ENCODE measurements at regions not wholly inside any gene's neighbourhood (a gene's known extent, or its start where the extent isn't known, plus 50 kb on each side); places are given as distances from the start of the nearest gene placed in this dataset.
"Not testable (repeated sequence)": the region's sequence is repeated elsewhere in the genome, so short reads cannot be mapped to it uniquely, and the experiment has no call there.

DNA sequence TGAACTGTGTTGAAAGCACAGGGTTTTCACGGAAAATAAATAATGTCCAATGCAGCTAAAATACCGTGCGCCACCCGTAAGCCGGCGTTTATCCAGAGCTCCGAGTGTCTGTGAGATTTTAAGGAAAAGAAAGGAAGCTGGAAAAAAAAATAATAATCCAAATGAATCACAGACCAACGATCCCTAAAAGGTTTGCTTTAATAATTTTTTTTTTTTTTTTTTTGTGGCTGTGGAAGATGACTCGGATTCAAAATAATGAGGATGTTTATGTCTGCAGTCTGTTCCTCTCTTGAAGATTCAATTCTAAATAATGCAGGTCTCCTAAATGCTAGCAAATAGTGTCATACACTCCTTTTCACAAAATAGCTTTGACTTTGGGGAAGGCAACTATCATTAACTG is 84.6 kb upstream of the PPP2R3B start:
- no peak for DNase-seq (ENCODE audit: low read depth)
- no peak overlapping the region for H3K4me3 ChIP-seq (ENCODE audit: low read depth, low read length)
- TF ChIP-seq, protein P1, sequence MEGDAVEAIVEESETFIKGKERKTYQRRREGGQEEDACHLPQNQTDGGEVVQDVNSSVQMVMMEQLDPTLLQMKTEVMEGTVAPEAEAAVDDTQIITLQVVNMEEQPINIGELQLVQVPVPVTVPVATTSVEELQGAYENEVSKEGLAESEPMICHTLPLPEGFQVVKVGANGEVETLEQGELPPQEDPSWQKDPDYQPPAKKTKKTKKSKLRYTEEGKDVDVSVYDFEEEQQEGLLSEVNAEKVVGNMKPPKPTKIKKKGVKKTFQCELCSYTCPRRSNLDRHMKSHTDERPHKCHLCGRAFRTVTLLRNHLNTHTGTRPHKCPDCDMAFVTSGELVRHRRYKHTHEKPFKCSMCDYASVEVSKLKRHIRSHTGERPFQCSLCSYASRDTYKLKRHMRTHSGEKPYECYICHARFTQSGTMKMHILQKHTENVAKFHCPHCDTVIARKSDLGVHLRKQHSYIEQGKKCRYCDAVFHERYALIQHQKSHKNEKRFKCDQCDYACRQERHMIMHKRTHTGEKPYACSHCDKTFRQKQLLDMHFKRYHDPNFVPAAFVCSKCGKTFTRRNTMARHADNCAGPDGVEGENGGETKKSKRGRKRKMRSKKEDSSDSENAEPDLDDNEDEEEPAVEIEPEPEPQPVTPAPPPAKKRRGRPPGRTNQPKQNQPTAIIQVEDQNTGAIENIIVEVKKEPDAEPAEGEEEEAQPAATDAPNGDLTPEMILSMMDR (IDR thresholded peaks at IDR 0.05; ENCODE audit: insufficient read depth, low read depth, low read length) = no peak

DNA sequence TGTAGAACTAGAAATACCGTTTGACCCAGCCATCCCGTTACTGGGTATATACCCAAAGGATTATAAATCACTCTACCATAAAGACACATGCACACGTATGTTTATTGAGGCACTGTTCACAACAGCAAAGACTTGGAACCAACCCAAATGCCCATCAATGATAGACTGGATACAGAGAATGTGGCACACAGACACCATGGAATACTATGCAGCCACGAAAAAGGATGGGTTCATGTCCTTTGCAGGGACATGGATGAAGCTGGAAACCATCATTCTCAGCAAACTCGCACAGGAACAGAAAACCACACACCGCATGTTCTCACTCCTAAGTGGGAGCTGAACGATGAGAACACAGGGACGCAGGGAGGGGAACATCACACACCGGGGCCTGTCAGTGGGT is 85.6 kb upstream of the PPP2R3B start:
- not testable (repeated sequence) for DNase-seq (ENCODE audit: low read depth); H3K4me3 ChIP-seq (ENCODE audit: low read depth, low read length)

DNA sequence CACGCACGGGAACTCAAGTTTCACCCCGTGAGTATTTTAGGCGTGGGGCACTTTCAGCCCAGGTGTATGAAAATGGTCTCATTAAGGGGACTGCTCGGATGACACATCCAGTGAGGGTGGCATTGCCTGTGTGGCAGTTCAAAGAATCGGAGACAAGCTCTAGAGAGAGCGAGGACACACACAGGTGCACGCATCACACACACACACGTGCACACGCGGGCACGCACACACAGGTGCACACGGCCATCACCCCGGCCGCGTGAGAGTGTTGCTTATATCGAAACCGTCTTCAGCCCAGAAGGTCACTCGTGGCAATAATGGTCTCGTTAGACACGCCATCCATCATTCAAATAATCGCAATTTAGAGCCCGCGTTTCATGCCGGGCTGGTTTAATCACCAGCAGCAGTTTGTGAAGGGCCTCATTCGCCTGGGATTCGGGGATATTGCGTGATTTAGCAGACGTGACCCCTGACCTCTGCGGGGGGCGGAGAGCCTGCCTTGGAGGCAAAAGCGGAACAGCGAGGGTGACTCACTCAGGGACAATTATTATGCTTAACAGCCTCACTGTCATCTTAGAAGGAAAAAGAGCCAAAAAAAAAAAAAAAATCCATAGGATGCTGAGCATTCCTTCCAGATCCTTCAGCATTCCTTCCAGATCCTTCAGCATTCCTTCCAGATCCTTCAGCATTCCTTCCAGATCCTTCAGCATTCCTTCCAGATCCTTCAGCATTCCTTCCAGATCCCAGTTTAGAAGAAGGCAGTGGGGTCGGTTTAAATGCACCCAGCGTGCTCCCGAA is 89.4 kb upstream of the PPP2R3B start:
- TF ChIP-seq, protein P1 (IDR thresholded peaks at IDR 0.05; ENCODE audit: insufficient read depth, low read depth, low read length) = no peak
- no peak for DNase-seq (ENCODE audit: low read depth)
- no peak overlapping the region for H3K4me3 ChIP-seq (ENCODE audit: low read depth, low read length)

DNA sequence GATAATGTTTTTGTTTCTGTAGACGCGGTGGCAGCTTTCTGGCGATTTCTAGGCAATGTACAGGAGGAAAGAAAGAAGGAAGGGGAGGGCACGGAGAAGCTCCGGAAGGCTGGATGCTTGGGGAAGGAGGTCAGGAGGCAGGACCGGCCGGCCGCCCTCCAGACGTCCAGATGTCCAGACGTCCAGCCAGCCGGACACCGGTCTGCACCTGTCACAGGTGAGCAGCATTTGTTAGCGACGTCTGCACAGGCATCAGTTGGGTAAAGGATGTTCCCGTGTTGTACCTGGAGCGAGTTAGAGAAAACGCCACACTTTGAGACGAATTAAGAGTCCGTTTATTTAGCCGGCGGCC is 90.0 kb upstream of the PPP2R3B start:
- DNase-seq (ENCODE audit: low read depth) = no peak
- TF ChIP-seq, protein P1 (IDR thresholded peaks at IDR 0.05; ENCODE audit: insufficient read depth, low read depth, low read length) = no peak
- no peak overlapping the region for H3K4me3 ChIP-seq (ENCODE audit: low read depth, low read length)

DNA sequence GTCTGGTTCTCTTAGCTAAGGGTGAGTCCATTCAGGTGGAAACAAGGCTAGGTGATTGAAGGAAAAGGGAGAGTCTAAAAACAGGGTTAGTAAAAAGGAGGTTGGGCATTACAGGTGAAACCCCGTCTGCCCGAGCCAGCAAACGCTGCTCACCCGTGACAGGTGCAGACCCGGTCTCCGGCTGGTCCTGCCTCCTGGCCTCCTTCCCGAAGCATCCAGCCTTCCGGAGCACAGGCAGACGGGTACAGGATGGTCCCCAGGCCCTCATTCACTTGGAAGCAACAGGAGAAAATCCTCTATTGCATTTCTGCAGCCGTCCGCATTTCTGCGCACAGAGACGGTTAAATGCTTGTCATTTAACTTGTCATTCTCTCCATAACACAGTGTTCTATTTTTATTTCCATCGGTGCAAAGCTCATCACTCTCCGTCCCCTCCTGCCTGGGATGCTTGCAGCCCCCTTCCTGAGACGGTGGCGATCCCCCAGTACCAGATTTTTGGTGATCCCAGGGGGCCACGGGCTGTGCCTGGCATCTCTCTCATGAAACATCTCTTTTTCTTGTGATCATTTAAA is 90.8 kb upstream of the PPP2R3B start:
- TF ChIP-seq, protein P1 (IDR thresholded peaks at IDR 0.05; ENCODE audit: insufficient read depth, low read depth, low read length) = no peak
- H3K4me3 ChIP-seq (ENCODE audit: low read depth, low read length) = no peak overlapping the region
- DNase-seq (ENCODE audit: low read depth) = no peak

DNA sequence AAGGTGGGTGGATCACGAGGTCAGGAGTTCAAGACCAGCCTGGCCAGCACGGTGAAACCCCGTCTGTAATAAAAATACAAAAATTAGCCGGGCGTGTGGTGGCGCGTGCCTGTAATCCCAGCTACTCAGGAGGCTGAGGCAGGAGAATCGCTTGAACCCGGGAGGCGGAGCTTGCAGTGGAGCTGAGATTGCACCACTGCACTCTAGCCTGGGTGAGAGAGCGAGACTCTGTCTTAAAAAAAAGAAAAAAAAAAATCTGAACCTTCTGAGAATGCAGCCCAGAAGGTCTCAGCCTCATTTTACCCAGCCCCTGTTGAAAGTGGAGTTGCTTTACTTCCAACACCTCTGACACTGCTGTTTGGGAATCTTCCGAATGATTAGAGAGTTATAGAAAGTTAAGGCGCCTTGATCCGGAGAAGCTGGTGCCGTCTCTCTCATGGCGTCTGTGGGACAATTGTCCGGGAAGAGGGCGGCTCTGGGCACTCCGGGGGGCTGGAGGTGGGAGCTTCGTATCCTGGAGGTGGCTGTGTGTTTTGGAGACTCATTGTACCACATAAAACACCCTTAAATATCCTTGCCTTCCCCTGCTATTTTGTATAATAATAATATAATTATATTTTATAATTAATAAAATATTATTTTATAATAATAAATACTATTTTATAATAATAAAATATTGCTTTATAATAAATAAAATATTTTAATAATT is 92.7 kb upstream of the PPP2R3B start:
- DNase-seq (ENCODE audit: low read depth) = no peak
- TF ChIP-seq, protein P1 (IDR thresholded peaks at IDR 0.05; ENCODE audit: insufficient read depth, low read depth, low read length) = no peak

DNA sequence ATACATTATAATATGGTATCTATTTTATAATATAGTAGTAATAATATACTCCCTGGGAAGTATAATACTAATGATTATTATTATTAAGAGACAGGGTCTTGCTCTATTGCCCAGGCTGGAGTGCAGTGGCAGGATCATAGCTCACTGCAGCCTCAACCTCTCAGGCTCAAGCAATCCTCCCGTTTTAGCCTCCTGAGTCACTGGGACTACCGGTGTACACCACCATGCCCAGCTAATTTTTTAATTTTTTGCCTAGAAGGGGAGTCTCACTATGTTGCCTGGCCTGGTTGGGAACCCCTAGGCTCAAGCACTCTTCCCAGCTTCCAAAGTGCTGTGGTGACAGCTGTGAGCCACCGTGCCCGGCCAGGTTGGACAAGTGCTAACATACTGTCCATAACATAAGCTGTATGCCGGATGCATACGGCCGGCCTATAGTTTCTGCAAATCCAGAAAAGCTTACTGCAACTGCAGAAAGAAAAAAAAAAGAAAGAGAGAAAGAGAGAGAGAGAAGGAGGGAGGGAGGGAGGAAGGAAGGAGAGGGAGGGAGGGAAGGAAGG is 94.2 kb upstream of the PPP2R3B start:
- no peak for DNase-seq (ENCODE audit: low read depth)
- TF ChIP-seq, protein P1 (IDR thresholded peaks at IDR 0.05; ENCODE audit: insufficient read depth, low read depth, low read length) = no peak
- H3K4me3 ChIP-seq (ENCODE audit: low read depth, low read length) = no peak overlapping the region

More for the DNA sequence above, 92.7 kb upstream of the PPP2R3B start:
- H3K4me3 ChIP-seq (ENCODE audit: low read depth, low read length) = no peak overlapping the region
